IMR-90 (cell line): ENCODE measurements at regions not wholly inside any gene's neighbourhood (a gene's known extent, or its start where the extent isn't known, plus 50 kb on each side); places are given as distances from the start of the nearest gene placed in this dataset.

Source experiments
- CEBPB ChIP-seq: IDR thresholded peaks from 2 replicates; pipeline ENCODE4 v1.6.1; 2012; ENCODE audit warnings: low read depth, low read length, improper control_type of control experiment
- TF ChIP-seq, protein P1 (sequence below): conservative IDR thresholded peaks from 2 replicates; pipeline ENCODE4 v1.5.1; 2012; ENCODE audit warnings: mild to moderate bottlenecking, low read depth, low read length, improper control_type of control experiment

DNA sequence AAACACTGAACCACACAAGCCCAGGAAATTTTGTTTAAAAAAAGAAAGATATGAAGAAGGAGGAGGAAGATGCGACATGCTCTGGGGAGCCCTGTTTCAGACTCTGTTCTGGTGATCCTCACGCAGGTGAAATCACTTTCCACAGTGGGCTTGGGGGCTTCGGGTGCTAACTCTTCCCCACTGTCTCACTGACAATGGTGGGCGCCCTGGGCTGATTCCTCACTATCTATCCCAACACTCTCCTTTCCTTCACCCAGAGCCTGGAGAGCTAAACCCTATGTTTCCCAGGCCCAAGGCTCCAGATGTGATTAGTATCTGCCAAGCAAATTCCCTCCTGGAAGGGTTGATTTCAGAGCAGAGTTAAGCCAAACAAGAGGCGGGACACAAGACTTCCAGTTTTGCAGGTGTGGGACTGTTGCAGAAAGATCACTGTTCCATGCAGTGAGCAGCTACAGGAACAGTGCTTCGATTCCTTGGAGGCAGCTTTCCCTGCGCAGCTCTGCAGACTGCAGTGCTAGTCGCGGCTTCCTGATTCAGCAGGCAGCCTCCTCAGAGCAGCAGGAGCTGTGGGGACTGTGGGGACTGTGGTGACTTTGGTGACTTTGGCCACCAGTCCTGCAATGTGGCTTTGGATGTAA lies 168.3 kb downstream of the RHOU start:
- TF ChIP-seq, protein P1, sequence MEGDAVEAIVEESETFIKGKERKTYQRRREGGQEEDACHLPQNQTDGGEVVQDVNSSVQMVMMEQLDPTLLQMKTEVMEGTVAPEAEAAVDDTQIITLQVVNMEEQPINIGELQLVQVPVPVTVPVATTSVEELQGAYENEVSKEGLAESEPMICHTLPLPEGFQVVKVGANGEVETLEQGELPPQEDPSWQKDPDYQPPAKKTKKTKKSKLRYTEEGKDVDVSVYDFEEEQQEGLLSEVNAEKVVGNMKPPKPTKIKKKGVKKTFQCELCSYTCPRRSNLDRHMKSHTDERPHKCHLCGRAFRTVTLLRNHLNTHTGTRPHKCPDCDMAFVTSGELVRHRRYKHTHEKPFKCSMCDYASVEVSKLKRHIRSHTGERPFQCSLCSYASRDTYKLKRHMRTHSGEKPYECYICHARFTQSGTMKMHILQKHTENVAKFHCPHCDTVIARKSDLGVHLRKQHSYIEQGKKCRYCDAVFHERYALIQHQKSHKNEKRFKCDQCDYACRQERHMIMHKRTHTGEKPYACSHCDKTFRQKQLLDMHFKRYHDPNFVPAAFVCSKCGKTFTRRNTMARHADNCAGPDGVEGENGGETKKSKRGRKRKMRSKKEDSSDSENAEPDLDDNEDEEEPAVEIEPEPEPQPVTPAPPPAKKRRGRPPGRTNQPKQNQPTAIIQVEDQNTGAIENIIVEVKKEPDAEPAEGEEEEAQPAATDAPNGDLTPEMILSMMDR: no peak
- TF ChIP-seq CEBPB: no peak
